ENCODE measurements at regions not wholly inside any gene's neighbourhood (a gene's known extent, or its start where the extent isn't known, plus 50 kb on each side); places are given as distances from the start of the nearest gene placed in this dataset.
"Not testable (repeated sequence)": the region's sequence is repeated elsewhere in the genome, so short reads cannot be mapped to it uniquely, and the experiment has no call there.

DNA sequence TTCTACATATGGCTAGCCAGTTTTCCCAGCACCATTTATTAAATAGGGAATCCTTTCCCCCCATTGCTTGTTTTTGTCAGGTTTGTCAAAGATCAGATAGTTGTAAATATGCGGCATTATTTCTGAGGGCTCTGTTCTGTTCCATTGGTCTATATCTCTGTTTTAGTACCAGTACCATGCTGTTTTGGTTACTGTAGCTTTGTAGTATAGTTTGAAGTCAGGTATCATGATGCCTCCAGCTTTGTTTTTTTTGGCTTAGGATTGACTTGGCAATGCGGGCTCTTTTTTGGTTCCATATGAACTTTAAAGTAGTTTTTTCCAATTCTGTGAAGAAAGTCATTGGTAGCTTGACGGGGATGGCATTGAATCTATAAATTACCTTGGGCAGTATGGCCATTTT lies 60.0 kb upstream of the GPC3 start:
- intact Hi-C loops (cut with micrococcal nuclease), result not testable (repeated sequence)

DNA sequence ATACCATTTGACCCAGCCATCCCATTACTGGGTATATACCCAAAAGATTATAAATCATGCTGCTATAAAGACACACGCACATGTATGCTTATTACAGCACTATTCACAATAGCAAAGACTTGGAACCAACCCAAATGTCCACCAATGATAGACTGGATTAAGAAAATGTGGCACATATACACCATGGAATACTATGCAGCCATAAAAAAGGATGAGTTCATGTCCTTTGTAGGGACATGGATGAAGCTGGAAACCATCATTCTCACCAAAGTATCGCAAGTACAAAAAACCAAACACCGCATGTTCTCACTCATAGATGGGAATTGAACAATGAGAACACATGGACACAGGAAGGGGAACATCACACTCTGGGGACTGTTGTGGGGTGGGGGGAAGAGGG lies 81.7 kb upstream of the GPC3 start:
- intact Hi-C loops (cut with micrococcal nuclease), result not testable (repeated sequence)

DNA sequence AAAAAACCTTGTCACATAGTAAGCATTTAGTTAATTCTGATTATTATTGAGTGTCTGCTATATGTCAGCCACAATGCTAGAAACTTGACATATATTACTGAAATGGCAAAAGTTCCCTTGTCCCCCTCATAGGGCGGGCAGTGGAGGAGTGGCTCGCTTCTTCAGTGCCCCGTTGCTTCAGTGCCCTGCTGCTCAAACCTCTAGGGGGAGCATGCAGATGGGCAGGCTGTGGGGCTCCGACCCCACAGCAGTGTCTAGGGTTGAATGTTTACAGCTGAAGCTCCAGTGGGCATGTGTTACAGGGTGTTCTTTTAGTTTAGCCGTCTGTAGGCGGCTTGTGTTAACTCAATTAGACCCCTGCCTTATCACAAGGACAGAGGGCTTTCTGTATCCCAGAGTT lies 86.5 kb upstream of the GPC3 start:
- intact Hi-C loops (cut with micrococcal nuclease), result not testable (repeated sequence)

DNA sequence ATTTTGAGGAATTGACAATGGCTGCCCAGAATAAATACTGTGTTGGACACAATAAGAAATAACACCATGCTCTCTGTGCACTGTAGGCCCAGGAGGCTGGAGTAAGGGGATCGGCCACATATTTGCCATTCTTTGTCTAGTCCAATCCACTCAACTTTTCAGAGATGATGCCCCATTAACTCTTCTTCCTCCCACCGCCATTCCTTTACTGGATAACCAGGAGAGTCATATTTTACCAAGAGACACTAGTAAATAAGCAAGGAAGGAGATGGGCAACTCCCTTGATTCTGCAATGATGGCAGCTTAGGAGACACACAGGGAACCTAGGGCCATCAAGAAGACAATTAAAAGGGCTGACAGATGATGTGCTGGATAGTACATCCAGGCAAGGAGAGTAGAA lies 87.9 kb upstream of the GPC3 start:
- intact Hi-C loops (cut with micrococcal nuclease), result no loop called here

DNA sequence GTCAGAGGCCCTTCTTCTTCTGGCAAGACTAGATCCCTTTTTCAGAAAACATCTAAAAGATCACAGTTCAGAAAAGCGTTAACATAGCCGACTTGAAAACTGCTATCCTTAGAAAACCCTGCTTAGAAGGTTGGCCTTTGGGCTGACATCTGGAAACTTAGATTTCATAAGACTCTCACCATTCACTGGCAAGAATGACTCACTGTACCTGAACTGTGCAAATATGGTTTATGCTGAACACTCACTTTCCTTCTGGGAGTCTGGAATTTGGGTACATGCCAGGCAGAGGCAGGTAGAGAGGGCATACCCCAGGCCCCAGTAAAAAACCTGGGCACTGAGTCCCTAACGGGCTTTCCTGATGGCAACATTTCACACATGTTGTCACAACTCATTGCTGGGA lies 88.8 kb upstream of the GPC3 start:
- intact Hi-C loops (cut with micrococcal nuclease), result no loop called here

DNA sequence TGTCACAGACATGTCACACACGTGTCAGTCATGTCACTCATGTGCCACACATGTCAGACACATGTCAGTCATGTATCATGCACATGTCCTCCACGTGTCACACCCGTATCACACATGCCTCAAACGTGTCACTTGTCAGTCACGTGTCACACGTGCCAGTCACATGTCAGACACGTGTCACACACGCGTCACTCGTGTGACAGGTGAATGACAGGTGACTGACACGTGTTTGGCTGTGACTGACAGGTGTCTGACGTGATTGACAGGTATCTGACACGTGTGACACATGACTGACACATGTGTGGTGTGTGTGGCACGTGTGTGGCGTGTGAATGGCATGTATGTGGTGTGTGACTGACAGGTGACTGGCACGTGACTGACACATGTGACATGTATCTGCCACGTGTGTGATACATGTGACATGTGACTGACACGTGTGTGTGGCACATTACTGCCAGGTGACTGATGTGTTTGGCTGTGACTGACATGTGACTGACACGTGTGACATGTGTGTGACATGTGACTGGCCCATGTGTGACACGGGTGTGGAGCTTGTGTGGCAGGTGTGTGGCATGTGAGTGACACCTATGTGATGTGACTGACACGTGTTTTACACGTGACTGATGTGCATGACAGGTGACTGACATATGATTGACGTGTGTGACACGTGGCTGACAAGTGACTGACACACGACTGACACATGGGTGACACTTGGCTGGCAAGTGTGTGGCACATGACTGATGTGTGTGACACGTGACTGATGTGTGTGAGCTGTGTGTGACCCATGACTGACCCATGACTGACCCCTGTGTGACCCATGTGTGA lies 90.7 kb upstream of the GPC3 start:
- intact Hi-C loops (cut with micrococcal nuclease), result no loop called here

DNA sequence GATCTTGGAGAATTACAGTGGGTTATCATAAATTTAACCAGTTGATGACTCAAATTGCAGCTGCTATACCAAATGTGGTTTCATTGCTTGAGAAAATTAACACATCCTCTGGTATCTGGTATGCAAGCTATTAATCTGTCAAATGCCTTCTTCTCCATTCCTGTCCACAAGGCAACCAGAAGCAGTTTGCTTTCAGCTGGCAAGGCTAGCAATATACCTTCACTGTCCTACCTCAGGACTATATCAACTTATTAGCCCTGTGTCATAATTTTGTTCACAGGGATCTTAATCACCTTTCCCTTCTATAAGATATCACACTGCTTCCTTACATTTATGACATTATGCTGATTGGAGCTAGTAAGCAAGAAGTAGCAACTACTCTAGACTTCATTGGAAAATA lies 110.0 kb upstream of the GPC3 start:
- intact Hi-C loops (cut with micrococcal nuclease), result no loop called here

DNA sequence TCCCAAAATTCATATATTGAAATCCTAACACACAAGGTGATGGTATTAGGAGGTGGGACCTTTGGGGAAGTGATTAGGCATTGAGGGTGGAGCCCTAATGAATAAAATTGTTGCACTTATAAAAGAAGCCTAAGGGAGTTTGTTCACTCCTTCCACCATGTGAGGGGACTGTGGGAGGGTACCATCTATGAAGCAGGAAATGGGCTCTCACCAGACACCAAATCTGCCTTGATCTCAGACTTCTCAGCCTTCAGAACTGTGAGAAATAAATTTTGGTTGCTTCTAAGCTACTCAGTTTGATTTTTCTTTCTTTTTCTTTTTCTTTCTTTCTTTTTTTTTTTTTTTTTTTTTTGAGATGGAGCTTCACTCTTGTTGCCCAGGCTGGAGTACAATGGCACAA lies 116.2 kb upstream of the GPC3 start:
- intact Hi-C loops (cut with micrococcal nuclease), result no loop called here

DNA sequence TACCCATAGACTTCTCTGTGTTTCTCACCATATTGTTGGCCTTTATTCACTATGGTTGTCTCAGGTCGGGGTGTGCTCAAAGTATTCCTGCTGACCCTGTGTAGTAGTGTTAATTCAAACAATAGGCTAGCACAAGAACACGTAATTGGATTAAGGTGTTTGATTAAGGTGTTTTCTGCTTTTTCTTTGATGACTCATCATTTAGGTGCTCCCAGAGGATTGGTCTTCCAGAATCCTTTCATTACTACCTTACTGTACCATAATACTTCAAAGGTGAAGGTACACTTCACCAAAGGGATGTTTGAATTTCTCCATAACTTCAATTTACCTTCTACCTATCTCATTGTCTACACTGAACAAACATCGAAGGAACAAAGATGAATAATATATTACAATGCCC lies 121.7 kb upstream of the CCDC160 start:
- intact Hi-C loops (cut with micrococcal nuclease), result no loop called here

DNA sequence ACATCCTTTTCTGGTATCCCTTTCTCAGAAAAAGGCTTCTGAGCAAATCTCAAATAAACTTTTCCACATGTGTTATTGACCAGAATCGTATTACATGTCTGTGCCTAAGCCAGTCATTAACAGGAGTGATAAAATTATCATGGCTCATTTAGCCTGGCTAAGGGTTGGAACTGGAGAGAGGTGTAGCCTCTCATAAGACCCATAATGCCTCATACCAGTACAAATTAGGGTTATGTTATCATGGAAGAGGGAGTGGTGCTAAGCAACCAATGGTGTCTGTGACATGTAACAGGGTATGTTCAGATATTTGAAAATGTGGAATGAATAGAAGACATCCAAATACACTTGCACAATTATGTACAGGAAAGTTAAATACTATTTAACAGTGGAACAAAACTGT lies 99.6 kb upstream of the CCDC160 start:
- intact Hi-C loops (cut with micrococcal nuclease), result no loop called here

DNA sequence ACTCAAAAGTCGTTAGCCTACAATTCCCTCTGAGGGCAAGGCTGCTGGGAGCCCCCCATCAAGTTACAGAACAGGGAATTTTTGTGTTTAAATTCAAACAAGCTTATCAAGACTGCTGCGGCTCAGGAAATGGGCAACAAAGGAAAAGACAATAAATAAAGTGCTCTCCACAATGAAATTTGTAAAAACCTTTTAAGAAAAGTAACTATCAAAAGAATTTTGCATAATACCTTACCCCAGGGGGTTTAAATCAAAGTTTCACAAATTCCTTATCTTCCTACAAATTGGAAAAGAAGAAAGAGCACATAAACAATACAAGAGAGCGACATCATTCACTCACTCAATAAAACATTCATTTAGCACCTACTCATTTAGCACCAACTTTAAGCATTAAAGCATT lies 97.9 kb upstream of the CCDC160 start:
- intact Hi-C loops (cut with micrococcal nuclease), result no loop called here

DNA sequence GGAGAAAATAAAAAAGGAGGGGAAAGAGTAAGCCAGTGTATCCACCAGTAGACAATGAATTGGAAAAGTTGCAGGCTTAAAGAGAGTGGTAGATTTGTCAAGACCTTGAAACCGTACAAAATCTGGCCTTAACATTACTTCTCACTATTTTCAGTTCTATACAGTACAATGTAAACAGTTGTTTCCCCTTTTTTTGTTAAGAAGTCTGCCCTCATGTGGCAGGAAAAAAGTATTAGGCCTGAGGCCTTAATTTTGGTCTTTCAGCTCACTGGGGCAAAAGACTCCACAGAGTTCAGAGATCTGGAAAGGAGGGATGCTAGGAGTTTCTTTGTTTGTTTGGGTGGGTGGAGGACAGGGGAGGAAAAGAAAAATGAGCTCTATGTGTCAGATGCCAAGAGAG lies 92.8 kb upstream of the CCDC160 start:
- intact Hi-C loops (cut with micrococcal nuclease), result loop anchor here (1.0 kb wide), 1 partner anchor 352 kb away; no protein-coding TSS in a partner anchor

DNA sequence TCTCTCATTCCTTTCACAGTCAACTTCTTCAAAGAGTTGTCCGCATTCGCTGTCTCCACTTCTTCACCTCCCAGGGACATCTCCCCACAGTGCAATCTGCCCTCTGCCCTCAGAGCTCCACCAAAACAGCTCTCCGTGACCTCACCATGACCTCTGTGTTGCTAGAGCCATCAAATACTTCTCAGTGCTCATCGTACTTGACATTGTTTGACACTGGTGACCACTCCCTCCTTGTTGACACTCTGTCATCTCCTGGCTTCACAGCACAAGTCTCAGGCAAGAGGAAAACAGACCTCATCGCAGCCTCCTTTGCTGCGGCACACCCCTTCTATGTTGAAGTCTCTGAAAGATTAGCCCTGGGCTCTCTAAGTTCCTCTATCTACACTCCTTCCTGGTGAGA lies 90.5 kb upstream of the CCDC160 start:
- intact Hi-C loops (cut with micrococcal nuclease), result no loop called here

DNA sequence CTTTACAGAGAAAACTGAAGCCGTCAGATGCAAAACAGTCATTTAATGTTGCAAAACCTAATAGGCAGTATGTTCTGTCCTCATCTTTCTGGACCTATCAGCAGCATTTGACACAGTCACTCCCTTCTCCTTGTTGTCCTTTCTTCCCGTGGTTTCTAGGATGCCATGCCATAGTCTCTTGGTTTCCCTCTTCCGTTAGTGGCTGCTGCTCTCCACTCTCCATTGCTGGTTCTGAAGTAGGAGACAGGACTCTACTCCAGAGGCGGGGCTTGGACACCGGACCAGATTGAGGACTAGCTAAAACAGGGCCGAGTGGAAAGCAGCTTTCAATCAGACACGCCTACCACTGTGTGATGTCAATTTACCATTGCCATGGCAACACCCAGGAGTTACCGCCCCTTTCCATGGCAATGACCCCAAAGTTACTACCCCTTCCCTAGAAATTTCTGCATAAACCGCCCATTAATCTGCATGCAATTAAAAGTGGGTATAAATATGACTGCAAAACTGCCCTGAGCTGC lies 88.8 kb upstream of the CCDC160 start:
- intact Hi-C loops (cut with micrococcal nuclease), result no loop called here

DNA sequence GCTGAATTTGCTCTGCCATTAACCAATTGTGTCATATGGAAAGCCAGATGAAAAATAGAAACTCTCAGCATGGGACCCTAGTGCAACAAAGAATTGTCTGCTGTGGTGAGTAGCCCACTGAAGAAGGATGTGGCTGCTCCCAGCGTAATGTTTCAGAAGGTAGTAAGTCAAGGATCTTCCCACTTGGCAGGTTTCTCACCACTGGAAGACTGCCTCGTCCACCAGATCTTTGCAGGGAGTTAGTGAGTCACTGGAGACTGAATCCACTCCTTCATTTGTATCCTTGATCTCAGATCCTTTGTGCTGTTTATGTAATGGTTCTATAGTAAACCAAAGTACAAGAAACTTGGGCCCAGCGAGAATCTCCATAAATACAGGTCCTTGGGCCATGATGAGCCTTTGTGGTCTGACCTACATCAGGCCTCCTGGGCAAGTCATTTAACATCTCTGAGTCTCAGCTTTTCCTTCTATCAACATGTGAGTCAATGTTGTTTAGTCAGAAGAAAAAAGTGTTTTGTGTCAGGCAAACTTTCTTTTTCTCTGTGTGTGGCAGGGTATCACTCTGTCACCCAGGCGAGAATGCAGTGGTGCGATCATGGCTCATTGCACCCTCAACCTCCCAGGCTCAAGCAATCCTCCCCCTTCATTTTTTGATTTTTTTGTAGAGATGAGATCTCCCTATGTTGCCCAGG lies 78.0 kb upstream of the CCDC160 start:
- intact Hi-C loops (cut with micrococcal nuclease), result no loop called here

DNA sequence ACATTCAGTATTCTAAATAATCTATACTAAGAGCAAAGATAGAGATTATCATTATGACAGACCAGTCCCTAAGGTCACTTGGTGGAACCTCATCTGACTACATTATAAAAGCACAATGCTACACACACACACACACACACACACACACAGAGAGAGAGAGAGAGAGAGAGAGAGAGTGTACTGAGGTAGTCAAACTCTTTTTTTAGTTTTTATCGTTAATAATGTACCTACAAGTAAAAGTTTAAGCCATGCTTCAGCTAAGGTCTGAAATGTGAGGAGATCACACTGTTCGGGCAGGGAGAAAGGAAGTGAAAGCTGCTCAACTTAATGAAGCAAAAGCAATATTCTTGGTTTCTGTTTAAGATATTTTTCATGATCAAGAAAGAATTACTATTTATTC lies 75.8 kb upstream of the CCDC160 start:
- intact Hi-C loops (cut with micrococcal nuclease), result no loop called here

DNA sequence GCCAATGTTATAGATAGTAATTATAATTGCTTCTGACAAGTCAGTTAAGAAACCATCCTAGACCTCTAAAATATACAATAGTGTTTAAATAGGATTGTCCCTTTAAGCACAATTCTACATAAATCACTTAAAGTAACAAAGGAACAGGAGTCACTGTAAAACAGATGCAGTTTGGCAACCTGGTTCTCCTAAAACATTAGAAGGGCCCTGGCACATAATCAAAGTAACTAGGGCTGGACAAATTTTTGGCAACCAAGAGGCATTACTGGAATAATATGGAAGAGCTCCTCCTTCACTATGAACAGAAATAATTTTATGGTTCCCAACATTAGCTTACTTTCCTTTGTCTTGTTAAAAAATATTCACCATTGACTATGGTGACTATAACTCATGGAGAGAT lies 75.0 kb upstream of the CCDC160 start:
- intact Hi-C loops (cut with micrococcal nuclease), result no loop called here

DNA sequence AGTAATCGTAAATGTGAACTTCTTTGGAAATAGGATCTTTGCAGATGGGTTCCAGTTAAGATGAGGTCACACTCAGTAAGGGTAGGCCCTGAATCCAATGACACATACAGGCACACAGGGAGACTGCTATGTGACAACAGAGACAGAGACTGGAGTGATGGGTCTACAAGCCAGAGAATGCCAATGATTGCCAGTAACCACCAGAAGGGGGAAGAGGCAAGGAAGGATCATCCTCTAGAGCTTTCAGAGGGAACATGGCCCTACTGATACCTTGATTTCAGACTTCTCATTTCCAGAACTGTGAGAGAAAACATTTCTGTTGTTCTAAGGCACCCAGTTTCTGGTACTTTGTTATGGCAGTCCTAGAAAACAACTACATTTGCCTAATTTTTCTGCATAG lies 73.1 kb upstream of the CCDC160 start:
- intact Hi-C loops (cut with micrococcal nuclease), result no loop called here

DNA sequence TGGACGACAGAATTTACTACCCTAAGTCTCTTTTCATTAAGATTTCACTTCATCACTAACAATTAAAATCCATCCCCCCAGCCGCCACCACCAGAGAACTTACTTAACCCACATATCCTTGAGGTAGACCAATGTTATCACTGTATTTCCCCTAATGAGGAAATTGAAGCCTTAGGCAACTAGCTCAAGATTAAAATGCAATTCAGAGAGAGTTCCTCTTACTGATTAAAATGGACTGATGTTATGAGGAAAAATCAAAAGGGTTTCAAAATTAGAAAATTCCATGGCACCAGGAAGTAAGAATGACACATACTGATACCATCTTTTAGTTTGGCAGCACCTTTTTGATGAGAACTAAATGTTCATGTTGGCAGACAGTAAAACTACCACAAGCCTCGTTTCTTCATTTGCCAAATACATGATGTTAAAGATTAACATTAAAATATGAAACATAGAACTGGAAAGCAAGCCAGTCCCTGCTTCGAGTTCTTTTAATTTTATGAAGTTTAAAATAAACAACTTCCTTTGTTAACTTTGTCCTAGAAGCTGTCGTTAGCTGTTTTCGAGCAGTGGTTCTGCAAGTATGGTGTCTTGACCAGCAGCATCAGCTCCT lies 69.3 kb upstream of the CCDC160 start:
- intact Hi-C loops (cut with micrococcal nuclease), result no loop called here

DNA sequence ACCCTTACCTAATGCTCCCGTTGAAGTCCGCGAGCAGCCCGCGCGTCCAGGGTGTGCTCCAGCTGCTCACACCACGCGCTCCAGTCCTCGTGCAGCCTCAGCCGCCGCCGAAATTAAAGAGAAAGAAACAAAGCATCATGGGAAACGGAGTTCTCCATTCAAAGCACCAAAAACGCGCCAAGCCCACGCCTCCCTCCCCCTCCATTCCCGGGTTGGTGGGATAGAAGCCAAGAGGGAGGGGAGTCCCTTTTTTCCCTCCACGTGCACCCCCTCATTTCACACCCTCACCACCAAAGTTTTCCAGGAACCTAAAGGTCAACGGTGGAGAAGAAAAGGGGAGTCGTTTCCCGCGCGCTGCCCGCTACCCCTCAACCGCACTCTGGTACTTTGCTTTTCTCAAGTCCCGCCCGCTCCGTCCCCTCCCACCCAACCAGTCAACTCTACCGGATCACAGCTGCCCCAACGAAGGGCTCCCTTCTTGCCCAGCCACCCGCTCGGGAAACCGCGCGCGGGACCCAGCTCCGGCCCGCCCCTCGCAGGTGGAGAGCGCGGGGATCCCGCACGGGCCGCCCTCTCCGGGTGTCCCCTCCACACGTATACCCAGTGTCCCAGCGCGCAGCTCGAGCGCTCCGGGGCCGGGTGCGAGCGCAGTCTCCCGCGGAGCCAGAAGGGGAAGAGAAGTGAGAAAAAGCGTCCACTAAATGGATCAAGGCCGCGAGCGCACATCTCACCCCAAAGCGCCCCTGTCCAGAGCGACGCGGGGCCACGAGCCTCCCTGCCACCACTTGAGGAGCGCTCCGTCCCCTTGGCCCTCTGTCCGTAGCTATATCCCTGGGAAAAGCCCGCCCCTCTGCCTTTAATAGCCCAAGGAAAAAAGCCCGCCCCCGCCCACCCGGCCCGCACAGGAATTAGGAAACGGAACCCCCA lies 65.1 kb upstream of the CCDC160 start:
- intact Hi-C loops (cut with micrococcal nuclease), result loop anchor here (5.0 kb wide), 1 partner anchor 290 kb away; the partner anchor contains the start of gene HPRT1

All from T-helper 2 cell treated with Interferon-gamma antibody and Interleukin-4, amounts not matched to agents 100 ng/mL and 5 ng/mL, for 36 hours (primary cell).